IMR-90 (cell line): ENCODE measurements at regions not wholly inside any gene's neighbourhood (a gene's known extent, or its start where the extent isn't known, plus 50 kb on each side); places are given as distances from the start of the nearest gene placed in this dataset.
A peak's percentile ranks its signal among the peaks of the same experiment; 100 is the strongest.

ENCODE experiments used
- ATAC-seq: fragments of 200-7000 bp; cut with Tn5 transposase; 2 replicates; pipeline ENCODE4 v1.9.1; 2020; ENCODE audit warnings: low read depth, mild to moderate bottlenecking, moderate library complexity
- BruUV-seq: library from RNA; stranded (reverse); fragments of 400-500 nt; replicated peaks from 2 replicates; lab custom pipeline; 2021; lab: Mats Ljungman, UMichigan
- CTCF ChIA-PET: fragments of 300-600 bp; formaldehyde crosslinking; extraction: SDS; loops from one replicate; lab custom pipeline; 2021; ENCODE audit warnings: antibody characterized with exemption; lab: Yijun Ruan, JAX
- POLR2A ChIA-PET: fragments of 300-600 bp; sonication (Branson Sonifier 250); formaldehyde crosslinking; loops from one replicate; lab custom pipeline; 2022; ENCODE audit warnings: antibody characterized with exemption; ENCODE audit not compliant: unreplicated experiment; lab: Charles Lee
- DNase-seq: peaks from one replicate; pipeline ENCODE4 v3.0.0; 2013
- H2AFZ ChIP-seq: replicated peaks from 2 replicates; pipeline ENCODE3; 2013; ENCODE audit warnings: low read length, mild to moderate bottlenecking; ENCODE audit not compliant: poor library complexity
- H2AK5ac ChIP-seq: 2 replicates; pipeline ENCODE4 v1.6.1; 2013; ENCODE audit warnings: low read depth, low read length, inconsistent platforms
- H2AK9ac ChIP-seq: replicated peaks from 2 replicates; pipeline ENCODE3; 2013; ENCODE audit warnings: mild to moderate bottlenecking, low read depth, low read length, moderate library complexity; ENCODE audit not compliant: poor library complexity
- H2BK120ac ChIP-seq: 2 replicates; pipeline ENCODE4 v1.6.1; 2013; ENCODE audit warnings: low read depth, low read length, inconsistent platforms
- H2BK15ac ChIP-seq: 3 replicates; pipeline ENCODE4 v1.6.1; 2013; ENCODE audit warnings: low read depth, low read length, inconsistent platforms
- H2BK20ac ChIP-seq: 2 replicates; pipeline ENCODE4 v1.6.1; 2013; ENCODE audit warnings: low read depth, mild to moderate bottlenecking, inconsistent platforms, low read length, moderate library complexity
- H2BK5ac ChIP-seq: 2 replicates; pipeline ENCODE4 v1.6.1; 2013; ENCODE audit warnings: mild to moderate bottlenecking, low read depth, low read length, inconsistent platforms; ENCODE audit not compliant: poor library complexity, severe bottlenecking
- H3K14ac ChIP-seq: replicated peaks from 2 replicates; pipeline ENCODE4 v1.6.1; 2013; ENCODE audit warnings: low read depth, low read length, inconsistent platforms
- H3K18ac ChIP-seq: 2 replicates; pipeline ENCODE4 v1.6.1; 2013; ENCODE audit warnings: low read depth, low read length, control low read depth
- H3K23ac ChIP-seq: 2 replicates; pipeline ENCODE4 v1.6.1; 2013; ENCODE audit warnings: low read depth, low read length, inconsistent platforms
- H3K27ac ChIP-seq: 2 replicates; pipeline ENCODE4 v1.5.1; 2013; ENCODE audit warnings: mild to moderate bottlenecking, control low read depth, low read length; ENCODE audit not compliant: insufficient read depth
- H3K27me3 ChIP-seq: 2 replicates; pipeline ENCODE4 v1.6.1; 2013; ENCODE audit warnings: low read length; ENCODE audit not compliant: control insufficient read depth, insufficient read depth
- H3K36me3 ChIP-seq: 2 replicates; pipeline ENCODE4 v1.6.1; 2013; ENCODE audit warnings: low read length, mixed read lengths; ENCODE audit not compliant: control insufficient read depth, insufficient read depth
- H3K4ac ChIP-seq: 2 replicates; pipeline ENCODE4 v1.6.1; 2013; ENCODE audit warnings: low read depth, low read length, inconsistent platforms
- H3K4me1 ChIP-seq: 2 replicates; pipeline ENCODE4 v1.6.1; 2013; ENCODE audit warnings: low read length, mixed read lengths; ENCODE audit not compliant: control insufficient read depth, insufficient read depth
- H3K4me2 ChIP-seq: 2 replicates; pipeline ENCODE4 v1.6.1; 2013; ENCODE audit warnings: low read depth, mild to moderate bottlenecking, control low read depth, low read length, moderate library complexity
- H3K4me3 ChIP-seq: 2 replicates; pipeline ENCODE4 v1.5.1; 2013; ENCODE audit warnings: low read depth, mild to moderate bottlenecking, control low read depth, low read length, moderate library complexity; ENCODE audit not compliant: insufficient read depth
- H3K56ac ChIP-seq: 2 replicates; pipeline ENCODE4 v1.6.1; 2013; ENCODE audit warnings: low read length, inconsistent platforms; ENCODE audit not compliant: insufficient read depth; ENCODE audit errors: extremely low read depth
- H3K79me1 ChIP-seq, 2 experiments: 2 replicates each; pipeline ENCODE4 v1.6.1; 2013; ENCODE audit warnings: low read length in 2 of 2, inconsistent platforms in 1 of 2, low read depth in 1 of 2
- H3K9ac ChIP-seq: 2 replicates; pipeline ENCODE4 v1.6.1; 2013; ENCODE audit warnings: low read depth, low read length, control low read depth
- H3K9me1 ChIP-seq: 2 replicates; pipeline ENCODE4 v1.6.1; 2013; ENCODE audit warnings: low read length, inconsistent platforms; ENCODE audit not compliant: insufficient read depth
- H3K9me3 ChIP-seq: 2 replicates; pipeline ENCODE4 v1.6.1; 2013; ENCODE audit warnings: low read length; ENCODE audit not compliant: control insufficient read depth, insufficient read depth
- H4K20me1 ChIP-seq: 2 replicates; pipeline ENCODE4 v1.6.1; 2013; ENCODE audit warnings: low read length, inconsistent platforms; ENCODE audit not compliant: insufficient read depth
- H4K5ac ChIP-seq: 2 replicates; pipeline ENCODE4 v1.6.1; 2013; ENCODE audit warnings: mild to moderate bottlenecking, low read depth, low read length, control low read depth
- H4K8ac ChIP-seq, 2 experiments: 2 replicates each; pipeline ENCODE4 v1.6.1; 2013; ENCODE audit warnings: low read depth in 2 of 2, low read length in 2 of 2, control low read depth in 1 of 2, inconsistent platforms in 1 of 2
- H4K91ac ChIP-seq: 2 replicates; pipeline ENCODE4 v1.6.1; 2013; ENCODE audit warnings: low read depth, low read length, inconsistent platforms; ENCODE audit not compliant: insufficient read depth
- BHLHE40 ChIP-seq: fragments of 150-350 bp; IDR thresholded peaks from 2 replicates; pipeline ENCODE4 v1.6.1; 2016; ENCODE audit warnings: mild to moderate bottlenecking, low read depth, low read length
- CEBPB ChIP-seq: IDR thresholded peaks from 2 replicates; pipeline ENCODE4 v1.6.1; 2012; ENCODE audit warnings: low read depth, low read length, improper control_type of control experiment
- CTCF ChIP-seq: conservative IDR thresholded peaks from 2 replicates; pipeline ENCODE4 v1.5.1; 2012; ENCODE audit warnings: mild to moderate bottlenecking, low read depth, low read length, improper control_type of control experiment
- ELK1 ChIP-seq: fragments of 150-350 bp; IDR thresholded peaks from 2 replicates; pipeline ENCODE4 v1.6.1; 2016; ENCODE audit warnings: low read depth, mild to moderate bottlenecking, low read length, moderate library complexity, borderline replicate concordance
- FOS ChIP-seq: fragments of 150-350 bp; IDR thresholded peaks from 2 replicates; pipeline ENCODE4 v1.6.1; 2016; ENCODE audit warnings: low read depth, low read length
- MAFK ChIP-seq: IDR thresholded peaks from 2 replicates; pipeline ENCODE4 v1.6.1; 2012; ENCODE audit warnings: low read depth, low read length, improper control_type of control experiment
- MAZ ChIP-seq: IDR thresholded peaks from 2 replicates; pipeline ENCODE4 v1.6.1; 2012; ENCODE audit warnings: low read depth, mild to moderate bottlenecking, low read length, improper control_type of control experiment, moderate library complexity, borderline replicate concordance
- RAD21 ChIP-seq: IDR thresholded peaks from 2 replicates; pipeline ENCODE4 v1.6.1; 2012; ENCODE audit warnings: low read length, improper control_type of control experiment
- RCOR1 ChIP-seq: IDR thresholded peaks from 2 replicates; pipeline ENCODE4 v1.6.1; 2012; ENCODE audit warnings: mild to moderate bottlenecking, low read length, improper control_type of control experiment; ENCODE audit not compliant: insufficient replicate concordance
- RFX5 ChIP-seq: IDR thresholded peaks from 2 replicates; pipeline ENCODE4 v1.8.0; 2012; ENCODE audit warnings: low read depth, mild to moderate bottlenecking, low read length, moderate library complexity
- SMC3 ChIP-seq: fragments of 150-350 bp; IDR thresholded peaks from 2 replicates; pipeline ENCODE4 v1.6.1; 2016; ENCODE audit warnings: low read depth, mild to moderate bottlenecking, antibody characterized with exemption, low read length, moderate library complexity
- WGBS, 2 experiments: methylation state at CpG; one replicate each; pipeline versions ENCODE4 v1.1.5 to v1.1.7; 2013; ENCODE audit warnings: missing lambda C conversion rate in 2 of 2; ENCODE audit not compliant: insufficient read length in 1 of 2; ENCODE audit errors: extremely low coverage in 2 of 2; 5-methylcytosine and 5-hydroxymethylcytosine counted together
- dilution Hi-C: fragments of 300-500 bp; cut with HindIII; formaldehyde crosslinking; loops from one replicate; pipeline ENCODE4 v1.14.3; 2018; ENCODE audit warnings: low sequenced_read_pairs; ENCODE audit not compliant: unreplicated experiment
- in situ Hi-C: fragments of 300-500 bp; cut with MboI; formaldehyde crosslinking; loops from 3 replicates; pipeline ENCODE4 v1.14.3; 2019; ENCODE audit warnings: low sequenced_read_pairs, inconsistent platforms, mixed read lengths
- intact Hi-C: fragments of 100-400 bp; cut with micrococcal nuclease; formaldehyde crosslinking; loops from 2 replicates; pipeline ENCODE4 v1.10.0; 2022

GRCh38 chr7:114842551-114843065, 79.3 kb upstream of the MDFIC start:
- POLR2A ChIA-PET = no interaction called here
- H3K4ac ChIP-seq = no peak overlapping the region
- H2BK20ac ChIP-seq = no peak overlapping the region
- H2BK120ac ChIP-seq = no peak overlapping the region
- WGBS, 2 experiments = no CpG with 5 or more reads among the region's 5 CpGs
- in situ Hi-C loops (no loop called here), dilution Hi-C loops (no loop called here), intact Hi-C loops (no loop called here)
- H3K18ac ChIP-seq = no peak overlapping the region
- no peaks in the 10 kb centered on the region for H3K27me3 ChIP-seq
- no peak overlapping the region for H3K27ac ChIP-seq
- TF ChIP-seq RCOR1 (no peak), RAD21 (no peak), FOS (no peak), ELK1 (no peak), SMC3 (no peak), CTCF (no peak), CEBPB (no peak), MAFK (no peak), BHLHE40 (no peak), RFX5 (no peak), MAZ (no peak)
- no peak overlapping the region for H2BK15ac ChIP-seq
- H3K9me3 ChIP-seq = no peaks in the 10 kb centered on the region
- peaks cover 2% of the 10 kb centered on the region; the same call in 1 of the 2 replicates for H3K4me1 ChIP-seq
- no peak overlapping the region for H2AFZ ChIP-seq
- H3K14ac ChIP-seq = no peak overlapping the region
- H3K56ac ChIP-seq = no peak overlapping the region
- no peaks in the 10 kb centered on the region for H3K9me1 ChIP-seq
- no peak for DNase-seq
- H4K20me1 ChIP-seq = no peaks in the 10 kb centered on the region
- no peak overlapping the region for H3K4me2 ChIP-seq
- no peak overlapping the region for H3K9ac ChIP-seq
- no peak overlapping the region for H4K5ac ChIP-seq
- no peak overlapping the region for H4K91ac ChIP-seq
- no peaks in the 10 kb centered on the region for H3K36me3 ChIP-seq
- no peak overlapping the region for H2BK5ac ChIP-seq
- BruUV-seq = no TSS peak
- CTCF ChIA-PET = no interaction called here
- no peak overlapping the region for H3K4me3 ChIP-seq
- H3K23ac ChIP-seq = no peak overlapping the region
- peak; percentile 65 for ATAC-seq
- no peak overlapping the region for H4K8ac ChIP-seq
- no peaks in the 10 kb centered on the region for H3K79me1 ChIP-seq
- no peak overlapping the region for H2AK5ac ChIP-seq
- H2AK9ac ChIP-seq = no peak overlapping the region
